ENCODE measurements at regions not wholly inside any gene's neighbourhood (a gene's known extent, or its start where the extent isn't known, plus 50 kb on each side); places are given as distances from the start of the nearest gene placed in this dataset.

DNA sequence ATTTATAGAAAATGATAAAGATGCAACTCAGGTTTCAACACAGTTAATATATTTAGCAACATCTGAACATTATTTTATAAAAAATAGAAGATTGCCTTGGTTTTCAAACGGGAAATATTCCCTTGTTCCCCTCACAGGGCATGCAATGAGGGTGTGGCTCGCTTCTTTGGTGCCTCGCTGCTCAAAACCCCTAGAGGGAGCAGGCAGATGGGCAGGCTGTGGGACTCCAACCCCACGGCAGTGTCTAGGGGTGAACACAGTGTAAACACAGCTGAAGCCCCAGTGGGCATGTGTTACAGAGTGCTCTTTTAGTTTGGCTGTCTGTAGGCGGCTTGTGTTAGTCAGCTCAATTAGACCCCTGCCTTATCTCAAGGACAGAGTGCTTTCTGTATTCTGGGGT, 560.8 kb upstream of the IMPG1 start:
- POLR2A ChIA-PET: no interaction called here
- CTCF ChIA-PET: interaction anchor here (1.6 kb wide), 1 partner anchor 24 kb away, joined by 3 read pairs; no protein-coding TSS in a partner anchor
- TF ChIP-seq, protein P1, sequence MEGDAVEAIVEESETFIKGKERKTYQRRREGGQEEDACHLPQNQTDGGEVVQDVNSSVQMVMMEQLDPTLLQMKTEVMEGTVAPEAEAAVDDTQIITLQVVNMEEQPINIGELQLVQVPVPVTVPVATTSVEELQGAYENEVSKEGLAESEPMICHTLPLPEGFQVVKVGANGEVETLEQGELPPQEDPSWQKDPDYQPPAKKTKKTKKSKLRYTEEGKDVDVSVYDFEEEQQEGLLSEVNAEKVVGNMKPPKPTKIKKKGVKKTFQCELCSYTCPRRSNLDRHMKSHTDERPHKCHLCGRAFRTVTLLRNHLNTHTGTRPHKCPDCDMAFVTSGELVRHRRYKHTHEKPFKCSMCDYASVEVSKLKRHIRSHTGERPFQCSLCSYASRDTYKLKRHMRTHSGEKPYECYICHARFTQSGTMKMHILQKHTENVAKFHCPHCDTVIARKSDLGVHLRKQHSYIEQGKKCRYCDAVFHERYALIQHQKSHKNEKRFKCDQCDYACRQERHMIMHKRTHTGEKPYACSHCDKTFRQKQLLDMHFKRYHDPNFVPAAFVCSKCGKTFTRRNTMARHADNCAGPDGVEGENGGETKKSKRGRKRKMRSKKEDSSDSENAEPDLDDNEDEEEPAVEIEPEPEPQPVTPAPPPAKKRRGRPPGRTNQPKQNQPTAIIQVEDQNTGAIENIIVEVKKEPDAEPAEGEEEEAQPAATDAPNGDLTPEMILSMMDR (IDR thresholded peaks at IDR 0.05; ENCODE audit: control extremely low read depth, extremely low read depth, low read depth, missing control alignments): no peak
- no peak for DNase-seq (ENCODE audit: extremely low spot score)

DNA sequence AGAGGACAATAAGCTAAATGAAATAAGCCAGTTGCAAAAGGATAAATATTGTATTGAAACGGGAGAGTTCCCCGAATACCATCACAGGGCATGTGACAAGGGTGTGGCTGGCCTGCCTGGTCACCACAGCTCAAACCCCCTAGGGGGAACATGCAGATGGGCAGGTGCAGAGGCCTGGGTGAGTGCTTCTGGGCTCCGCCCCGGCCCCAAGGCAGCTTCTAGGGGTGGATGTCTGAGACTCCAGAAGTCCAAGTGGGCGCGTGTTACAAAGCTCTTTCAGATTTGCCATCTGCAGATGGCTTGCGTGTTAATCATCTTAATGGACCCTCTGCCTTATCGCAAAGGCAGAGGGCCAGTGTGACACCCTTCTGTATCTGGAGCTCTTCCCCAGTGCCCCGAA, 559.2 kb upstream of the IMPG1 start:
- TF ChIP-seq, protein P1 (IDR thresholded peaks at IDR 0.05; ENCODE audit: control extremely low read depth, extremely low read depth, low read depth, missing control alignments): no peak
- ChIA-PET CTCF (no interaction called here), POLR2A (no interaction called here)
- DNase-seq (ENCODE audit: extremely low spot score): no peak

DNA sequence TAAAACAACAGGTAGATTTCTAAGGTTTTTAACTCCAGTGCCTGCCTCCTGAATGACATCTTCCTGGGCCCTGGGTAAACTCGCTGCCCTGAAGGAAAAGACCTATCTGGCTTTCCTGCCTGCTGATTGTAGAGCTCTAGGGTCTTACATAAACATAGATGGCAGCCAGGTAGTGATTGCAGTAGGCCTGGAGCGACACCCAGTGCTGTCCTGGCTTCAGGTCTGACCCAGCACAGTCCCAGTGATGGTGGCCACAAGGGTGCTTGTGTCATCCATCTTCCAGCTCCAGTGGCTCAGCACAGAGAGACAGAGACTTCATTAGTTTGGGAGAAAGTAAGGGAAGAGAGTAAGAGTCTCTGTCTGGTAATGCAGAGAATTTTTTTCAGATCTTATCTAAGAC, 542.9 kb upstream of the IMPG1 start:
- no peak for DNase-seq (ENCODE audit: extremely low spot score)
- CTCF ChIA-PET: interaction anchor here (0.9 kb wide), 1 partner anchor 681 kb away, joined by 5 read pairs; no protein-coding TSS in a partner anchor

DNA sequence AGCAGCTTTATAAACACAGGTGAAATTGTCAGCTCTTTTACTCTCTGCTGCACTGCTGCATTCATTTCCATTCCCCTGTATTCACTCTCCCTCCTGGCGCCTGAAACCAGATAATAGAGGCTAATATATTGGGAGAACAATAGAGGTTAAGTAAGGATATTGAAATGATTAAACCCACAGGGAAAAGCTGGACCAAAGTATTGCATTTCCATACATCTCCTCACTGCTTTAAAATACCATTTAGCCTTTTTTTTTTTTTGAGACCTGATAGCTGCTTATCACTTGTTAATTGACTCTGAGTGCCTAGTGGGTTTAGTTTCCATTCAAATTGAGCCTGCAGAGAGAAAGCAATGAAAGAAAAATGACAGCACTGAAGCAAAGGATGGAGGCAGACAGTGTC, 540.5 kb upstream of the IMPG1 start:
- POLR2A ChIA-PET: no interaction called here
- CTCF ChIA-PET: no interaction called here
- DNase-seq (ENCODE audit: extremely low spot score): no peak
- TF ChIP-seq, protein P1 (IDR thresholded peaks at IDR 0.05; ENCODE audit: control extremely low read depth, extremely low read depth, low read depth, missing control alignments): no peak

More for the DNA sequence above, 542.9 kb upstream of the IMPG1 start:
- POLR2A ChIA-PET: no interaction called here
- TF ChIP-seq, protein P1 (IDR thresholded peaks at IDR 0.05; ENCODE audit: control extremely low read depth, extremely low read depth, low read depth, missing control alignments): no peak

DNA sequence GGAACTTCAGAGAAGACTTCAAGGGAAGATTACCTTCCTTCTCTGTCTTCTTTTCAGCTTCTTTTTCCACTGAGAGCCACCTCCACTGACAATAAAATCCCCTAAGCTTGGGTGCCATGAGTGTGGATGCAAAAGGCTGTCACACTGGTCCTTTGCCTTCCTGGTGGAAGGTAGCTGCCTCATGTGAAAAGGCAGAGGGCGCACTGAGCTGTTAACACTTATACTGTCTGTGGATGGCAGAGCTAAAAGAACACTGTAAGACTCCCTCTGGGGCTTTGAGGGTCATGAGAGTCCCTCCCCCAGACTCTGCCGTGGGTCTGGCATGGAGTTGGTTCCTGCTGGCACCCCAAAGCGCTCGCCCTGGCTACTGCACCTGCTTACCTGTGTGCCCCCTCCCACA, 536.7 kb upstream of the IMPG1 start:
- ChIA-PET CTCF (interaction anchor here (0.9 to 1.1 kb wide), 2 partner anchors 25 kb away, joined by 3 read pairs; no protein-coding TSS in a partner anchor), POLR2A (no interaction called here)
- DNase-seq (ENCODE audit: extremely low spot score): no peak
- TF ChIP-seq, protein P1 (IDR thresholded peaks at IDR 0.05; ENCODE audit: control extremely low read depth, extremely low read depth, low read depth, missing control alignments): no peak

DNA sequence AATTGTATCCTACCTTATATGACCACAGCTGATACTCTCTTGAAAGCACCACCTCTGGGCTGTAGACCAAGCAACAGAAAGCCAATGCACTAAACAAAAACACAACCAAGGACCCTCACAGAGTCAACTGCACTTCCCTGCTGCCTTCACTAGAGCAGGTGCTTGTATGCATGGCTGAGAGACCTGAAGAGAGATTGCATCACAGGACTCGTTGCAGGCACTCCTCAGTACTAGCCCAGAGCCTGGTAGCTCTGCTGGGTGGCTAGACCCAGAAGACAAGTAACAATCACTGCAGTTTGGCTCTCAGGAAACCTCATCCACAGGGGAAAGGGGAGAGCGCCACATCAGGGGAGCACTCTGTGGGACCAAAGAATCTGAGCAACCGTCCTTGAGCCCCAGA, 521.6 kb upstream of the IMPG1 start:
- ChIA-PET CTCF (interaction anchor here (1.2 to 1.4 kb wide), 3 partner anchors 12 to 18 kb away, joined by 3 to 4 read pairs (median 3); no protein-coding TSS in a partner anchor), POLR2A (no interaction called here)
- TF ChIP-seq, protein P1 (IDR thresholded peaks at IDR 0.05; ENCODE audit: control extremely low read depth, extremely low read depth, low read depth, missing control alignments): no peak
- DNase-seq (ENCODE audit: extremely low spot score): no peak
